NT2/D1 (cell line): ENCODE measurements at regions not wholly inside any gene's neighbourhood (a gene's known extent, or its start where the extent isn't known, plus 50 kb on each side); places are given as distances from the start of the nearest gene placed in this dataset.
"Not testable (repeated sequence)": the region's sequence is repeated elsewhere in the genome, so short reads cannot be mapped to it uniquely, and the experiment has no call there.

Experiments used
- DNase-seq: peaks from one replicate; pipeline ENCODE4 v3.0.0-alpha.2; 2011; ENCODE audit warnings: low read depth, low spot score
- H3K27me3 ChIP-seq: 2 replicates; pipeline ENCODE4 v1.6.0; 2011; ENCODE audit warnings: mild to moderate bottlenecking; ENCODE audit not compliant: insufficient read length, insufficient read depth
- H3K36me3 ChIP-seq: 2 replicates; pipeline ENCODE4 v1.6.1; 2011; ENCODE audit warnings: mild to moderate bottlenecking, low read length, mixed read lengths; ENCODE audit not compliant: insufficient read depth, insufficient read length
- H3K4me1 ChIP-seq: 2 replicates; pipeline ENCODE4 v1.5.1; 2011; ENCODE audit not compliant: insufficient read depth, insufficient read length
- H3K4me3 ChIP-seq: 2 replicates; pipeline ENCODE4 v1.5.1; 2011; ENCODE audit warnings: low read depth; ENCODE audit not compliant: insufficient read length
- H3K9ac ChIP-seq: 2 replicates; pipeline ENCODE4 v1.6.0; 2011; ENCODE audit warnings: low read depth; ENCODE audit not compliant: insufficient read length
- H3K9me3 ChIP-seq: 2 replicates; pipeline ENCODE4 v1.5.1; 2011; ENCODE audit warnings: mild to moderate bottlenecking, low read length; ENCODE audit not compliant: insufficient read depth
- SUZ12 ChIP-seq: IDR thresholded peaks from 2 replicates; pipeline ENCODE4 v1.6.1; 2011; ENCODE audit not compliant: insufficient read length, insufficient read depth; ENCODE audit errors: extremely low read depth
- YY1 ChIP-seq: IDR thresholded peaks from 2 replicates; pipeline ENCODE4 v1.6.1; 2011; ENCODE audit not compliant: insufficient read length, insufficient read depth
- ZNF274 ChIP-seq: IDR thresholded peaks from 2 replicates; pipeline ENCODE4 v1.6.1; 2011; ENCODE audit warnings: mild to moderate bottlenecking, low read depth, low read length

- H3K4me3 ChIP-seq = no peak overlapping the region
Observed at GRCh38 chr11:96520939-96521338, 131.1 kb downstream of the JRKL start.

DNA sequence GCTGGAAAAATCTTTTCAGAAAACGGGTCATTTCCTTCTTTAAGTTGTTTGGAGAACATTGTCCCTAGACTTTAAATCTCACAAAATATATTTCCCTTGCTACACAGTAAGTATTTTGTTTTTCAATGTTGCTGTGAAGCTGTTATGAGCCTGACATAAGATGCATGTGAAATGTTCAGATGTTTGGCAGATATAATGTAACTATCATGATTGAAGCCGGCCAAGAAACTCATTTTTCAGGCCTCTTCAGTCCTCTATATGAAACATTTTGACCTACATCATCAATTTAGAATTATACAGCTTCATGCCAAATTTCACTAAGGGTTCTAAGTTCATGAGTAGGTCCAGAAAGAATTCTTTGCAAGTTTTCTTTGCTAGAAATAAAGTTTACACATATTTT lies 133.8 kb downstream of the JRKL start:
- no peak overlapping the region for H3K9ac ChIP-seq
- H3K36me3 ChIP-seq = no peaks in the 10 kb centered on the region
- no peaks in the 10 kb centered on the region for H3K4me1 ChIP-seq
- DNase-seq = no peak
- TF ChIP-seq YY1 (no peak), SUZ12 (no peak), ZNF274 (no peak)
- no peaks in the 10 kb centered on the region for H3K9me3 ChIP-seq
- H3K4me3 ChIP-seq = no peak overlapping the region
- H3K27me3 ChIP-seq = no peaks in the 10 kb centered on the region

More at GRCh38 chr11:96520939-96521338, 131.1 kb downstream of the JRKL start:
- Histone ChIP-seq H3K36me3 (no peaks in the 10 kb centered on the region), H3K27me3 (no peaks in the 10 kb centered on the region), H3K4me1 (no peaks in the 10 kb centered on the region), H3K9me3 (no peaks in the 10 kb centered on the region), H3K9ac (no peak overlapping the region)
- TF ChIP-seq YY1 (no peak), ZNF274 (no peak), SUZ12 (no peak)
- DNase-seq = no peak

GRCh38 chr11:96524475-96524874 lies 134.7 kb downstream of the JRKL start:
- Histone ChIP-seq H3K36me3 (no peaks in the 10 kb centered on the region), H3K4me1 (no peaks in the 10 kb centered on the region), H3K9ac (no peak overlapping the region), H3K9me3 (no peaks in the 10 kb centered on the region), H3K4me3 (no peak overlapping the region), H3K27me3 (no peaks in the 10 kb centered on the region)
- TF ChIP-seq YY1 = no peak
- no peak for DNase-seq

- no peaks in the 10 kb centered on the region for H3K36me3 ChIP-seq
- TF ChIP-seq ZNF274 (no peak), YY1 (no peak), SUZ12 (no peak)
Observed at GRCh38 chr11:96530473-96530872, 140.7 kb downstream of the JRKL start.

DNA sequence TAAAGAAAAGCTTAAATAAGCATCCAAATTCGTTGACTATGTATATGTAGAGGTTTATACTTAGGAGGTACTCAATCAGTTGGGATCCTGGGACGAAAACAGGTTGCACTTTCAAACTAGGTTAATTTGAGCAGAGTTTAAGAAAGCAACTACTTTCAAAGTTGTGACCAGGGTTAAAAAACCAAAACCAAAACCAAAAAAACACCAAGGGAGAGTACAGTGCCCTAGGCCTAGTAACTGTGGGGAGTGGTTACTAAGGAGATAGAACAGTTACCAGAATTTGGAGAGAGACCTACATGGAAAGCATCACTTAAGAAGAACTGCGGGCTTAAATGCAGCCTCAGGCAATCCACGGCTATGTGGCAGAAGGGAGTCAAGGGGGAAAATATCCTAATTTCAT lies 148.3 kb downstream of the JRKL start:
- Histone ChIP-seq H3K27me3 (no peaks in the 10 kb centered on the region), H3K4me3 (no peak overlapping the region), H3K9ac (no peak overlapping the region), H3K9me3 (no peaks in the 10 kb centered on the region), H3K36me3 (no peaks in the 10 kb centered on the region), H3K4me1 (no peaks in the 10 kb centered on the region)
- DNase-seq = no peak
- no peak for TF ChIP-seq SUZ12
- TF ChIP-seq YY1 = no peak
- TF ChIP-seq ZNF274 = no peak

More at GRCh38 chr11:96530473-96530872, 140.7 kb downstream of the JRKL start:
- Histone ChIP-seq H3K27me3 (no peaks in the 10 kb centered on the region), H3K9ac (no peak overlapping the region), H3K4me3 (no peak overlapping the region), H3K4me1 (no peaks in the 10 kb centered on the region), H3K9me3 (no peaks in the 10 kb centered on the region)
- no peak for DNase-seq

DNA sequence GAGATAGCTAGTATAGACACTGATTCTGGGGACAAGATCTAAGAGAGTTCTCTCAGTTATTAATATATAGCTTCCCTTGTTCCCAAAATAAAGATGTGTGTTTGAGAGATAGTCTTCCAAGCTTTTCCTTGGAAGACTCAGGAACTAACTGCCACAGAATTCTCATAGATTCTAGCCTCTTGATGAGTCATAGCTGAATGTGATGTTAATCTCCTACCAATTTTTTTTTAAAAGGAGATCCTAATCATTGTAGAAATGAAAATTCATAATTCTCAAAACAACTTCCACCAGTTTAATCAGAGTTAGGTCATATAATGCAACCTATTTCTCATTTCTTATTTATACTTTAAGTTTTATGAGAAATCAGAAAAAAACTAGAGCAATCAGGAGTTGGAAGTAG lies 148.8 kb downstream of the JRKL start:
- DNase-seq = no peak
- H3K36me3 ChIP-seq = no peaks in the 10 kb centered on the region
- no peaks in the 10 kb centered on the region for H3K27me3 ChIP-seq

GRCh38 chr11:96540875-96541274 lies 151.1 kb downstream of the JRKL start:
- Histone ChIP-seq H3K4me3 (no peak overlapping the region), H3K9ac (no peak overlapping the region), H3K4me1 (peaks cover 2% of the 10 kb centered on the region), H3K9me3 (no peaks in the 10 kb centered on the region), H3K36me3 (no peaks in the 10 kb centered on the region), H3K27me3 (no peaks in the 10 kb centered on the region)
- TF ChIP-seq YY1 (no peak), ZNF274 (no peak)
- no peak for DNase-seq

More for the DNA sequence above, 148.8 kb downstream of the JRKL start:
- Histone ChIP-seq H3K4me3 (no peak overlapping the region), H3K4me1 (no peaks in the 10 kb centered on the region), H3K9ac (no peak overlapping the region), H3K9me3 (no peaks in the 10 kb centered on the region)
- TF ChIP-seq ZNF274 (no peak), YY1 (no peak), SUZ12 (no peak)

GRCh38 chr11:96543177-96543576 lies 153.4 kb downstream of the JRKL start:
- Histone ChIP-seq H3K36me3 (no peaks in the 10 kb centered on the region), H3K4me1 (peaks cover 2% of the 10 kb centered on the region), H3K9me3 (no peaks in the 10 kb centered on the region), H3K27me3 (no peaks in the 10 kb centered on the region), H3K4me3 (no peak overlapping the region), H3K9ac (no peak overlapping the region)
- TF ChIP-seq SUZ12 = no peak
- TF ChIP-seq ZNF274 = no peak
- no peak for TF ChIP-seq YY1
- no peak for DNase-seq

DNA sequence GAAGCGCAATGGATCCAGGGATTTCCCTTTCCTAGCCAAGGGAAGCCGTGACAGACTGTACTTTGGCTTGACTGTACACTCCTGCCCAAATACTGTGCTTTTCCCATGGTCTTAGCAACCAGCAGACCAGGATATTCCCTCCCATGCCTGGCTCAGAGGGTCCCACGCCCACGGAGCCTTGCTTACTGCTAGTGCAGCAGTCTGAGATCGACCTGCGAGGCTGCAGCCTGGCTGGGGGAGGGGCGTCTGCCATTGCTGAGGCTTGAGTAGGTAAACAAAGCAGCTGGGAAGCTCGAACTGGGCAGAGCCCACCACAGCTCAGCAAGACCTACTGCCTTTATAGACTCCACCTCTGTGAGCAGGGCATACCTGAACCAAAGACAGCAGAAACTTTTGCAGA lies 155.4 kb downstream of the JRKL start:
- not testable (repeated sequence) for DNase-seq, H3K36me3 ChIP-seq, H3K4me3 ChIP-seq, H3K9ac ChIP-seq, H3K9me3 ChIP-seq, H3K4me1 ChIP-seq, H3K27me3 ChIP-seq
